ENCODE measurements at regions not wholly inside any gene's neighbourhood (a gene's known extent, or its start where the extent isn't known, plus 50 kb on each side); places are given as distances from the start of the nearest gene placed in this dataset.
"Not testable (repeated sequence)": the region's sequence is repeated elsewhere in the genome, so short reads cannot be mapped to it uniquely, and the experiment has no call there.

- no peaks in the 10 kb centered on the region for H3K4me1 ChIP-seq (ENCODE audit: control extremely low read depth in 1 of 4, control insufficient read depth in 4 of 4, insufficient read depth in 4 of 4, low read length in 3 of 4)
- H3K27ac ChIP-seq (ENCODE audit: insufficient read depth in 1 of 2, low read depth in 1 of 2, low read length in 2 of 2, poor library complexity in 1 of 2, severe bottlenecking in 2 of 2) = no peak overlapping the region
- ChIA-PET CTCF (no interaction called here), POLR2A (no interaction called here)
- H3K9me3 ChIP-seq (ENCODE audit: control extremely low read depth in 1 of 5, control insufficient read depth in 4 of 5, insufficient read depth in 2 of 5, low read depth in 1 of 5, low read length in 4 of 5) = no peaks in the 10 kb centered on the region
- no peaks in the 10 kb centered on the region for H3K27me3 ChIP-seq (replicated peaks in 2 of 5; ENCODE audit: control insufficient read depth in 4 of 5, insufficient read depth in 5 of 5, low read length in 4 of 5)
- no peak for DNase-seq
- H3K36me3 ChIP-seq (ENCODE audit: control insufficient read depth in 4 of 4, insufficient read depth in 4 of 4, low read length in 3 of 4) = no peaks in the 10 kb centered on the region
- H3K4me3 ChIP-seq (ENCODE audit: control insufficient read depth in 1 of 7, extremely low read depth in 1 of 7, insufficient read depth in 4 of 7, low read depth in 2 of 7, low read length in 6 of 7) = no peak overlapping the region
Observed at GRCh38 chr11:94245121-94245520, 59.3 kb upstream of the IZUMO1R start.

GRCh38 chr11:94248301-94248700 is 56.1 kb upstream of the IZUMO1R start:
- 93% methylated on average over 6 of the region's 6 CpGs for WGBS (ENCODE audit: insufficient coverage)
- CTCF ChIA-PET, POLR2A ChIA-PET: not testable (repeated sequence)

GRCh38 chr11:94254214-94254613 is 50.2 kb upstream of the IZUMO1R start:
- no peaks in the 10 kb centered on the region for H3K27me3 ChIP-seq (replicated peaks in 2 of 5; ENCODE audit: control insufficient read depth in 4 of 5, insufficient read depth in 5 of 5, low read length in 4 of 5)
- H3K4me3 ChIP-seq (ENCODE audit: control insufficient read depth in 1 of 7, extremely low read depth in 1 of 7, insufficient read depth in 4 of 7, low read depth in 2 of 7, low read length in 6 of 7) = no peak overlapping the region
- H3K27ac ChIP-seq (ENCODE audit: insufficient read depth in 1 of 2, low read depth in 1 of 2, low read length in 2 of 2, poor library complexity in 1 of 2, severe bottlenecking in 2 of 2) = no peak overlapping the region
- no peaks in the 10 kb centered on the region for H3K36me3 ChIP-seq (ENCODE audit: control insufficient read depth in 4 of 4, insufficient read depth in 4 of 4, low read length in 3 of 4)
- WGBS (ENCODE audit: insufficient coverage) = no CpG with 5 or more reads among the region's 1 CpG
- POLR2A ChIA-PET = no interaction called here
- DNase-seq = no peak
- H3K4me1 ChIP-seq (ENCODE audit: control extremely low read depth in 1 of 4, control insufficient read depth in 4 of 4, insufficient read depth in 4 of 4, low read length in 3 of 4) = no peaks in the 10 kb centered on the region
- CTCF ChIA-PET = no interaction called here
- no peaks in the 10 kb centered on the region for H3K9me3 ChIP-seq (ENCODE audit: control extremely low read depth in 1 of 5, control insufficient read depth in 4 of 5, insufficient read depth in 2 of 5, low read depth in 1 of 5, low read length in 4 of 5)

More at GRCh38 chr11:94248301-94248700, 56.1 kb upstream of the IZUMO1R start:
- not testable (repeated sequence) for H3K4me1 ChIP-seq (ENCODE audit: control extremely low read depth in 1 of 4, control insufficient read depth in 4 of 4, insufficient read depth in 4 of 4, low read length in 3 of 4); H3K9me3 ChIP-seq (ENCODE audit: control extremely low read depth in 1 of 5, control insufficient read depth in 4 of 5, insufficient read depth in 2 of 5, low read depth in 1 of 5, low read length in 4 of 5); H3K36me3 ChIP-seq (ENCODE audit: control insufficient read depth in 4 of 4, insufficient read depth in 4 of 4, low read length in 3 of 4); H3K27me3 ChIP-seq (replicated peaks in 2 of 5; ENCODE audit: control insufficient read depth in 4 of 5, insufficient read depth in 5 of 5, low read length in 4 of 5); H3K27ac ChIP-seq (ENCODE audit: insufficient read depth in 1 of 2, low read depth in 1 of 2, low read length in 2 of 2, poor library complexity in 1 of 2, severe bottlenecking in 2 of 2); DNase-seq; H3K4me3 ChIP-seq (ENCODE audit: control insufficient read depth in 1 of 7, extremely low read depth in 1 of 7, insufficient read depth in 4 of 7, low read depth in 2 of 7, low read length in 6 of 7)
